LoVo (cell line): ENCODE measurements at regions not wholly inside any gene's neighbourhood (a gene's known extent, or its start where the extent isn't known, plus 50 kb on each side); places are given as distances from the start of the nearest gene placed in this dataset.
A peak's percentile ranks its signal among the peaks of the same experiment; 100 is the strongest.

Source experiments
- DNase-seq: peaks from one replicate; pipeline ENCODE4 v3.0.0-alpha.2; 2016; ENCODE audit warnings: low spot score

DNA sequence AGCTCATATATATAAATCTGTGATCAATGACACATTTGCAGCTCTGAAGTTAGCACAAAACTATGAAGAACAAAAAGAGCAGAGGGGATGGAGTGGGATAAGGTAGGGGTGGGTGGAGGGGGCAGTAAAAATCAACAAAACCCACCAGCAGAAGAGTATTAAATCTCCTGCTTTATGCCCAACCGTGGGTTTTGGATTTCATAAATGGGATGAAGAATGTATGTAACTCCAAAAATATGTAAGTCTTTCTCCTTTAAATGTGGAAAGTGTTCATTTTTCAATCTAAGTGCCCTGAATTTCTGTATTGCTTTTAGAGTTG lies 480.3 kb upstream of the MARCKS start:
- no peak for DNase-seq

DNA sequence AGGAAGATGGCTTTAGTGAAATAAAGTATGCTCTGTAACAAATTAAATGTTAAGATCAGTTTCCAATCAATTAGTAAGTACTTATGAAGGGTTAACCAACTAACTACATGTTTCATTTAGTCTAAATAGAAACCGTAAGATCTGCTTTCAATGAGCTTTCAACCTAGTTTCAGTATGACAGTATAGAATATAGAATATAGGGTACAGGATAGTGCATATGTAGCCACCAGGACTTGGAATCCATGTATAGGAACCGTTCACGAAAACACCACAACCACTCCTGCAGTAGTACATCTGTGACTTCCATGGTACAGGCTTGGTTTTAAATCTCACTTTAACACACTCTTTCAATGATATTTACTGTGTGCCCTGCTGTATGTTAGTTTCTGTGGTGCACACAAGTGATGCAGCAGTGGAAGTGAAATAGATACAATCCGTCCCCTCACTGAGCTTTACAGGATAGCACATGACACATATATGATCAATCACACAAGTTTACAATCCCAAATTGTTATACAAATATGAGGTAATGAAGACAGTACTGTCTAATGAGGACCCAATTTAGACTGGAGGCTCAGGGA lies 479.7 kb upstream of the MARCKS start:
- DNase-seq, result no peak

- DNase-seq, result no peak
Observed at GRCh38 chr6:113380591-113380990, 476.6 kb upstream of the MARCKS start.

DNA sequence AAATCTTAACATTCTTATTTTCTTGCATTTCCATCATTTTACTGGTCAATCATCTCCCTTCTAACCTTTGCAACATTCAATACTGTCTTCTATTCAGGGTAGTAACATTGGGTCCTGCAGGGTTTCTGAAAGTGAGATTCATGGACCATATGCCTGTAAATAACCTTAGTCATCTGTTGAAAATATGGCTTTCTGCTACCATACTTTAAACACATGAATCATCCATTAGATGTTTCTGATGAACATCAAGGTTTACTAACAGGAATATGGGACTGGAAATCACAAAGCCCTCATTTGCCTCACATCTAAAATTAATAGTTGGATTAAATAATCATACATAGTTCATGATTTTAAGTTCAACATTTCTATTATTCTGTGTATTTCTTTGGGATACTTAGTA lies 475.9 kb upstream of the MARCKS start:
- no peak for DNase-seq

- no peak for DNase-seq
Observed at GRCh38 chr6:113381959-113382358, 475.2 kb upstream of the MARCKS start.

DNA sequence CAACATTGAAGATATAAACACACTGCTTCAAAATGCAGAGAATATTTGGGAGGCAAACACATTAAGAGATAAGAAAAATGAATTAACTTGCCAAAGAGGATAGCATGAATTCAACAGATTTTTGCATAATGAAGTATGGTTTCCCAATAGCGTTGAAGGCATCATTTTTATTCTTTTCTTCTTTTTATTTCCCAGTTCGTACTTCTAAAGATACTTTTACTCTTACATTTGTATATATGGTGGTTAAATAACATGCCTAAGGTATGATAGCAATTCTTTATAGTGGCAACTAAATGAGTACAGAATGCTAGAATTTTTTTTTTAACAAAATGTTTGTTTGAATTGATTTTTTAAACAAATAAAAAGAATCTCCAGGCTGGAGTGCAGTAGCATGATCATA lies 473.4 kb upstream of the MARCKS start:
- no peak for DNase-seq

DNA sequence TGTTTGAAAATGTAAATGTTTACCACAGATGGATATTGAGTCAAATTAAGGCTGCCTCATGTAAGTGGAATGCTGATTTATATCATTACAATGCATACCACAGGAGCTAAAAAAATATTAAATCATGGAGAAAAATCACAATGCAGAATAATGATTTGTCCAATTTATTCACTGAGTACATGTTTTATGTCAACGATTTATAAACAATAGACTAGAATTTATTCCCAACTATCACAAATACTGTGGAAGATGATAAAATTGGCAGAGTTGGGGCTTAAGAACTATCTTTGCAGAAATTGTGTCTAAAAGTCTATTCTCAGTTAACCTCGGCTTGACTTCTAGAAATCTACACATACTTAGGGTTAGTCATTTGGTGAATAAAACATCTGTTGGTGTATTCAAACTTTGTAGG lies 472.1 kb upstream of the MARCKS start:
- no peak for DNase-seq

DNA sequence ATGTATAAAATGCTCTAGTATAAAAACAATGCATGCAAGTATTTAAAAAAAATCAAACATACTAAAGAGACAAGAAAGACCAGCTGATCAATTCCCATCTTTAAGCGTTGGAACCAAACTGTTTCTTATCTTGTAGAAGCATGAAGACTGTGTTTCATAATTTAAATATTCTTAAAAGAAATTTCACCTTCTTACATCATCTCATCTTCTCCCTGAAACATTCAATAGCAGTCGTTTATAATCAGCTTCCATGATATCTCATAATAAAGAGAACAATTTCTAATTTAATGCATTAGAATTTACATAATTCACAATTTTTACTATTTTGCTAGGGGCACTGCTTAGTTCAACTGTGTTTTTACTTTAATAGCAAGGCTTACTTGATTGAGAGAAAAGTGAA lies 468.1 kb upstream of the MARCKS start:
- no peak for DNase-seq

DNA sequence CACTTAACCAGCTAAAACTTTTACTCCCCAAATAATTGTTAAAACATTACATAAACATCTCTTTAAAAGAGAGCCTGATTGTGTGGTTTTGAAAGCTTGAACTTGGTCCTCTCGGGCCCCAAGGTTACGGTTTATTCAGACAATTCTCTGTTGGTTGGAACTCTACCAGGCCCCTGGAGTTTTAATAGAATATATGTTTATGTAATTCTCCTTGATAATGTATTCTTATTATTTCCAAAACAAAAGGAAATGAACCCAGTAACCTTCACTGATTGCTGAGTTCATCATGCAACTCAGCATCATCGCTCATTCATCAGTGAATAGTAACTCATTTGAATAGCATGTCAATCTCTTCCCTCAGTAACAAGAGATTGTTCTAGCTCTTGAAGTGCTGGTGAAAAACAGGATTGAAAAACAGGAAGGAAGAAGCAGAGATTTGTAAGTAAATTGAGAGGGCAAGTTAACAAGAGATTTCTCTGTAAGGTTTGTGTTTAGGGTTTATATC lies 464.5 kb upstream of the MARCKS start:
- no peak for DNase-seq

DNA sequence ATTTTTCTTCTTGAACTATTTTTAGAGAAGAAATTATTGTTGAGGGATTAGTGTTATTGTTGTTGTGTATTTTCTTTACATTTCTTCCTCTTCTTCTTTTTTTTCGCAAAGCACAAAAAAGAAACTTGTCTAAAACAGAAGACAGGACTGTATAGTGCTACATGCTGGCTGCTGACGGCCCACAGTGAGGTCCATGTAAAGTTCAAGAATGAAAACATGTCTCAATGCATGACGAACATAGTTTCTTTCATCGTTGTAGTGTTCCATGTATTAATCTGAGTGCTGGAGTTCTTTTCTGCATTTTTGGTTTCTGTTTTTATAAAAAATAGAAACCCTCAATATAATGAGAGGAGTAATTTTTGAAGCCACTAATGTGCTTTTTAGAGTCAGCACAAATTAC lies 462.9 kb upstream of the MARCKS start:
- DNase-seq, result no peak

DNA sequence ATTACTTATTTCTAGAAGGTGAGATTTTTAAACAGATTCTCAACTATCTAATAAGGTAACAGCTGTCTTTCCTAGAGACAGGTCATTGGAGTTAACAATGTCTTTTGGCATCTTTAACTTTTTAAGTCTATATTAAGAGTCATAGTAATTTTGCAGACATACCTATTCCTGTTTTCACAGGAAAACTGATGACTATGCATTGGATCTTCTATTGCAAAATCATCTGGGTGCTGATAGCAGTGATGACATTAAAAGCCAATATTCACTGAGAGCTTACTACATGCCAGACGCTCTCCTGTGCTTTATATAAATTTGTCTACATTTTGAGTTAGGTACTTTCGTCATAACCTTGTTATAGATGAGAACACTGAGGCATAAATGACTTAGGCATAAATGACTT lies 462.4 kb upstream of the MARCKS start:
- DNase-seq, result no peak

GRCh38 chr6:113396730-113397129 lies 460.4 kb upstream of the MARCKS start:
- DNase-seq, result no peak

DNA sequence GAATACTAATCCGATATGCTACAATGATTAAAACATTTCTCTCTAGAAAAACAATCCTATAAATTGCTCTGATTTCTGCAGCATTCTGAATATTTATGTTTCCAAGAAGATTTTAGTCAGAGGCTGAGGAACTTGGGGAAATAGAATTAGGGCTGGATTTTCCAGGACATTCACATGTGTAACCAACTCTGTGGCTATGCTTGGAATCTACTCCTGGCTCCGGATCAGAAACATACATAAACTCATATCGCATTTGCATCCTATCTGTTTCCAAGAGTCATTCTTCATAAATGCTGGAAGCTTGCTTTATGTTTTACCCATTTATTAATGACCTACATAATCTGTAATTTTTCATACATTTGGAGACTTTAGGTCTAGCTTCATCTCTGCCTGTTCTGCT lies 459.9 kb upstream of the MARCKS start:
- no peak for DNase-seq

DNA sequence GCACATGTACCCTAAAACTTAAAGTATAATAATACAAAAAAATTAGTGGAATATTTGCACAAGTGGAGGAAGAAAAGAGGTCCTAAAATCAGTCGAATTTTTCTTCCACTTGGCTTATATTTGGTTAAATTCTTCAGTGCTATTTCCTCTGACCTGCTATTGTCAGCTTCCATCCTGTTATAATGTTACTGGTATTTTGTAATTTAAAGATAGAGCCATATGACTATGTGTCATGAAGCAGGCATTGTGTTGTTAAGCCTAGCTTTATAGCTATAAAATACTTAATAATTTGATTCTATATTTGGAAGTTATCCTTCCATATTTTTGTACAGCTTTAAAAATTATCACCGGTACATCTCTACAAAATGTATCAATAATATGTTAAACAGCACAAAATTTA lies 455.9 kb upstream of the MARCKS start:
- no peak for DNase-seq

DNA sequence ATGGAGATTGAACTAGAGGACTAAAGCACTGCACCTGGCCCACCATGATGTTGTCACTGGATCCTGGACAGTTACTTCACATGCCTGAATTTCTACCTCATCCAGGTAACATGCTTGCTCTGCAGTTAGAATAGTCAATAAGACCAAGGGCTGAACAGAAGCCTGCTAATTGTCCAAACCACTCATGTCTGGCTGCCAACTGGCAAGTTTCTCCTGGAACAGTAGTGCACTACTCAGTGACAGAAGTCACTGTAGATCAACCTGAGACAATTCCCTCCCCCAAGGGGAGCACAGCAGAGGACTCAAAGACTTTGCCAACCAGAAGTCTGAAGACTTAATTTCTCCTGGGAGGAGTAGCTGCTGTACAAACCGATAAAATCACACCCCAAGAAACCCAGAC lies 454.6 kb upstream of the MARCKS start:
- DNase-seq, result no peak

- no peak for DNase-seq
Observed at GRCh38 chr6:113403966-113404595, 453.1 kb upstream of the MARCKS start.

- no peak for DNase-seq
Observed at GRCh38 chr6:113405326-113406047, 451.7 kb upstream of the MARCKS start.

DNA sequence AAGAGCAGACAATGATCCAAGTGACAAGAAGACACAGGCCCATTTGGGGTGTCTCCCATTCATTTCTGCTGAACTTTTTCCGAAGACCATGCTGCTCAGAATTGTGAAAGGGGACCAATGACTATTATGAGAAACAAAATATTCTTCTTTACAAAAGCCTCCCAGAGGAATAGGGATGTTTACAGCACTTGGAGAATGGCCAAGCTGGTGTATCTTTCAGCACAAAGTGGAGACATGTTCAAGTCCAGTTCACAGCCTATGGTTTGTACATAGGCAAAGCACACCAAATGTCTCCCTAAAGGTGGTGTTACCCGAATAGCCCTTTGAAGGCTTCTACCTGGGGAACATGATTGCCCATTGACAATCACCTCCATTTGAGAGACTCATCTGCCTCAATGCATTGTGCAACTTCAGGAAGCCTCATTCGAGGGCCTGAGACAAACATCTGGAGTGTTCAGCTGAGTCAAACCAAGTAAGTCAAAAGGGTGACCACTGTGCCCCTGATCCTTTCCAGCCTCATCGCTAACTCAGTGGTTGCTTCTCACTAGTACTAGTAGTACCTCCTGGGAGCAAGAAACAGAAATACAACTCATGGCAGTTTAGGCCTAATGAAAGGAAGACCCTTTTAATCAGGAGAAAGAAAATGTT lies 451.0 kb upstream of the MARCKS start:
- DNase-seq, result no peak

DNA sequence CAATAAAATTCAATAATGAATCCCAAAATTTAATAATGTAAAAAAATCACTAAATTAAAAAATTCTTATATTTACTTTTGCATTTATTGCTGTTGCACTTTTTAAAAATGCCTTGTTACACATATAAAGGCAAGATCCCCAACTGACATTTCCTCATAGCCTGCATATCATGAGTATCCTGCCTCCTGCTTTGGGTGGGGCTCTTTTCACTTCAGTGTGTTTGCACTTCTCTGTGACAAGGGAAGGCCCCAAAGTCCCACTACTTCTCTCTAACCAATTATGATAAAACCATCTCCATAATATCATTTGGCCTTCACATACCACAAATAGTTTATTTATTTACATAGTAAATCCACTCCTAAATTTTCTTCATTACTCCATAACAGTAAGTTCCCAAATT lies 446.1 kb upstream of the MARCKS start:
- peak; percentile 46 for DNase-seq

DNA sequence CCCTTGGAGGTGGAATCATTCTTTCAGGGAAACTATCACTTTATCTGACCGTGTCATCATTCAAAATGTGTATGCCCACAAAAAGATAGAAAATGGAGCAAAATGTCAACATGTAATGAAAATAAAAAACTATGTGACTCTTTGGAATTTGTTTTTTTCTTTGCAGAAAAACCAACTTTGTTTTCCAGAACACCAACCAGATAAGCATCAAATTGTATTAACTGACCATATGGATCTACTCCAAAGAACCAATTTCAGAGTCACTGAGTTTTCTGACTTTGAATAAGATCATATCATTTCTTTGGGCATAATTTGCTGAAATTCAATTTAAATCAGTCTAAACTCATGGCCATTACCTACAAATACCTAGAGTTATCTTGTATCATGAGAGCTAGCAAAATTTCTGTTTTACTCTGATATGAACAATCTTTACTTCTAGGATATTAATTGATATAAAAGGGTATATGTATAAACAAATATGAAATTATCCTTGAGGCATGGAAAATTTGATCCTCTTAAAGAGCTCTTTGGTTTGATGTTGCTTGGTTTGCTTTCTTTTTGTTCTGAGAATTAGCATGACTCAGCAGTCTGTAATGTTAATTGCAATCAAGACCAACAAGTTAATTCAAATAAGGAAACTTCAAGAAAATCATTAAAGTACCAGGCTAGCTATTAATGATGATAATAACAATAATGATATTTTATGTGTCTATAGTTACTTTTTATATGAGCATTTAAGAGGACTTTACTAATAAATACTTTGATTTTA lies 444.4 kb upstream of the MARCKS start:
- peak; percentile 11 for DNase-seq

DNA sequence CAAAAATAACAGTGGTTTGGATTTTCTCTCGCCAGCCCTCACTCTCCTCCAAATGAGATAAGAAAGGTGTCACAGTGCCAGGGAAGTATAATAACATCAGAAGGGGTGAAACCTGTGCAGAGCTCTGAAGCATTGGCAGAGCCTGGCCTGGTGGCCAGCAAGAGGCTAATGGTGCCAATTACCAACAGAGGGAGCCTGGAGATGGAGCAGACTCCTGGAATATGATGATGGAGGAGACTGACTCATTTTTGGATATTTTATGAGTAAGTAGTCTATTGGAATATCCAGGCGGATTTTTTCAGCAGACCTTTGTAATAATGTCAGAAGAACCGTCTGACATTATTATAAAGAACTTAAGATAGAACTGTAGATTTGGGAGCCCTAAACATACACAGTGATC lies 442.6 kb upstream of the MARCKS start:
- peak; percentile 59 for DNase-seq

DNA sequence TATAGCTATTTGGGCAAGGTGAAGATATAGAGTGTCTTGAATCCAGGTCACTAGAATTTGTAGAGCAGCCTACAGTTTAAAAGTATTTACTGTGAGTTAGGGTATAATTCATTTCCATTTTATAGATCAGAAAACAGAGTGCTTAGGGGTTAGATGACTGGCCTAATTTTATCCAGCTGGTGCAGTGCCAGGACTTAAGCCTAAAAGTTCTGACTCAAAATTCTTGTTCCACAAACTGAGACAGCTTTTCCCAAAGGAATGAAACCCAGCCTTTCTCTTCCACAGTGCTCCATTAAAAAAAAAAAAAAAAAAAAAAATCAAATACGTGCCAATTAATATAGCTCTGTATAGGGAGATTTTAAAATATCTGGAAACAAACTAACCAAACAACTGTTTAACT lies 441.0 kb upstream of the MARCKS start:
- no peak for DNase-seq
